HepG2 (cell line): ENCODE measurements at regions not wholly inside any gene's neighbourhood (a gene's known extent, or its start where the extent isn't known, plus 50 kb on each side); places are given as distances from the start of the nearest gene placed in this dataset.

Experiments
- ATAC-seq: fragments of 200-7000 bp; cut with Tn5 transposase; 3 replicates; pipeline ENCODE4 v1.9.1; 2020; ENCODE audit warnings: mild to moderate bottlenecking, moderate library complexity
- BruUV-seq: library from RNA; stranded (reverse); fragments of 400-500 nt; replicated peaks from 2 replicates; lab custom pipeline; 2021; lab: Mats Ljungman, UMichigan
- CTCF ChIA-PET: fragments of 300-600 bp; formaldehyde crosslinking; extraction: SDS; loops from one replicate; lab custom pipeline; 2021; ENCODE audit warnings: low total read pairs, inconsistent platforms, low intra/inter-chr PET ratio; lab: Yijun Ruan, JAX
- POLR2A ChIA-PET: fragments of 350-600 bp; sonication (Branson Sonifier 250); formaldehyde crosslinking; loops from one replicate; lab custom pipeline; 2020; ENCODE audit warnings: antibody characterized with exemption, inconsistent platforms; lab: Yijun Ruan, JAX
- DNase-seq: peaks from one replicate; pipeline ENCODE4 v3.0.0-alpha.2; 2015; ENCODE audit warnings: low spot score
- FAIRE-seq: peaks from 3 replicates; lab custom pipeline; 2011; peaks lifted over from hg19 to GRCh38; lab: Jason Lieb, UNC
- H2AFZ ChIP-seq: one replicate; pipeline ENCODE4 v1.6.1; 2011; ENCODE audit warnings: low read length, inconsistent platforms
- H3K27ac ChIP-seq: fragments of 300-600 bp; 3 replicates; pipeline ENCODE4 v1.8.0; 2011; ENCODE audit warnings: mixed run types, mild to moderate bottlenecking, mixed read lengths, low read length, inconsistent platforms; ENCODE audit not compliant: insufficient read depth; ENCODE audit errors: extremely low read length
- H3K27me3 ChIP-seq, 2 experiments: fragments of 200-600 bp in 1 of 2; 2 replicates in 1 of 2; 3 replicates in 1 of 2; pipeline versions ENCODE4 v1.6.0 to v1.8.0; 2011; ENCODE audit warnings: low read length in 2 of 2, mild to moderate bottlenecking in 2 of 2, moderate library complexity in 2 of 2, inconsistent platforms in 1 of 2; ENCODE audit not compliant: insufficient read depth in 2 of 2, control insufficient read depth in 1 of 2
- H3K36me3 ChIP-seq, 2 experiments: fragments of 200-600 bp in 1 of 2; replicated peaks in 1 of 2; 2 replicates in 1 of 2; 3 replicates in 1 of 2; pipeline versions ENCODE4 v1.5.1 to v1.8.0; 2011; ENCODE audit warnings: low read length in 2 of 2, inconsistent platforms in 1 of 2; ENCODE audit not compliant: insufficient read depth in 2 of 2, control insufficient read depth in 1 of 2
- H3K4me1 ChIP-seq: 2 replicates; pipeline ENCODE4 v1.5.1; 2012; ENCODE audit warnings: low read length, inconsistent platforms; ENCODE audit not compliant: insufficient read depth
- H3K4me2 ChIP-seq: 2 replicates; pipeline ENCODE4 v1.6.0; 2011; ENCODE audit warnings: low read depth, low read length, inconsistent platforms
- H3K4me3 ChIP-seq, 3 experiments: fragments of 200-600 bp in 1 of 3; sonication (generic), shearing (Covaris generic) in 1 of 3; replicated peaks in 1 of 3; 2 replicates each; pipeline ENCODE4 v1.5.1; 2011 to 2016; ENCODE audit warnings: low read length in 3 of 3, inconsistent platforms in 2 of 3, low read depth in 2 of 3, mild to moderate bottlenecking in 2 of 3, control low read depth in 1 of 3, mixed read lengths in 1 of 3; ENCODE audit not compliant: insufficient read depth in 1 of 3
- H3K79me2 ChIP-seq: one replicate; pipeline ENCODE4 v1.6.1; 2011; ENCODE audit warnings: low read length, inconsistent platforms; ENCODE audit not compliant: insufficient read depth
- H3K9ac ChIP-seq: 2 replicates; pipeline ENCODE4 v1.6.0; 2011; ENCODE audit warnings: mild to moderate bottlenecking, low read depth, low read length, inconsistent platforms; ENCODE audit not compliant: insufficient read depth
- H3K9me3 ChIP-seq: 2 replicates; pipeline ENCODE4 v1.5.1; 2012; ENCODE audit warnings: mild to moderate bottlenecking, low read length
- H4K20me1 ChIP-seq: 2 replicates; pipeline ENCODE4 v1.6.0; 2011; ENCODE audit warnings: inconsistent platforms, mild to moderate bottlenecking, low read length, moderate library complexity; ENCODE audit not compliant: insufficient read depth
- HOXA9 ChIP-seq: sonication (generic); formaldehyde crosslinking; IDR thresholded peaks from 2 replicates; pipeline ENCODE4 v1.8.1; 2022; ENCODE audit warnings: missing genetic modification reagents, mild to moderate bottlenecking, moderate library complexity, borderline replicate concordance
- JUND ChIP-seq: sonication (generic); formaldehyde crosslinking; IDR thresholded peaks from 2 replicates; pipeline ENCODE4 v1.8.0; 2022; ENCODE audit warnings: mild to moderate bottlenecking, missing genetic modification reagents
- MAF1 ChIP-seq: sonication (generic); formaldehyde crosslinking; IDR thresholded peaks from 2 replicates; pipeline ENCODE4 v1.5.0; 2020; ENCODE audit warnings: missing genetic modification reagents, borderline replicate concordance
- NAIF1 ChIP-seq: sonication (generic); formaldehyde crosslinking; IDR thresholded peaks from 2 replicates; pipeline ENCODE4 v1.5.0; 2020; ENCODE audit warnings: mild to moderate bottlenecking, missing genetic modification reagents, borderline replicate concordance
- RBFOX2 ChIP-seq: fragments of 200-400 bp; formaldehyde crosslinking; IDR thresholded peaks from 2 replicates; pipeline ENCODE4 v1.6.1; 2017; ENCODE audit warnings: low read depth, mild to moderate bottlenecking, low read length
- RNF2 ChIP-seq: fragments of 450-650 bp; conservative IDR thresholded peaks from 2 replicates; pipeline ENCODE4 v1.6.1; 2016; ENCODE audit warnings: low read depth
- SMYD3 ChIP-seq: sonication (generic); formaldehyde crosslinking; IDR thresholded peaks from 2 replicates; pipeline ENCODE4 v1.8.1; 2023; ENCODE audit warnings: mild to moderate bottlenecking, missing genetic modification reagents
- SOX5 ChIP-seq: IDR thresholded peaks from 2 replicates; pipeline ENCODE4 v1.6.1; 2016; ENCODE audit warnings: borderline replicate concordance
- SRF ChIP-seq: IDR thresholded peaks from 2 replicates; pipeline ENCODE4 v1.6.1; 2011; ENCODE audit warnings: mild to moderate bottlenecking, low read depth, low read length, moderate library complexity
- SRY ChIP-seq: sonication (generic); formaldehyde crosslinking; IDR thresholded peaks from 2 replicates; pipeline ENCODE4 v1.8.0; 2022; ENCODE audit warnings: mild to moderate bottlenecking, missing genetic modification reagents
- TRIM22 ChIP-seq: fragments of 450-650 bp; IDR thresholded peaks from 2 replicates; pipeline ENCODE4 v1.6.1; 2017
- ZNF121 ChIP-seq: sonication (generic); formaldehyde crosslinking; IDR thresholded peaks from 2 replicates; pipeline ENCODE4 v1.5.0; 2020; ENCODE audit warnings: mild to moderate bottlenecking, missing genetic modification reagents
- ZSCAN21 ChIP-seq: sonication (generic); formaldehyde crosslinking; IDR thresholded peaks from 2 replicates; pipeline ENCODE4 v1.8.0; 2022; ENCODE audit warnings: mild to moderate bottlenecking, missing genetic modification reagents, moderate library complexity, borderline replicate concordance
- WGBS: methylation state at CpG from one replicate; pipeline ENCODE4 v1.1.6; 2017; ENCODE audit warnings: low lambda C conversion rate; 5-methylcytosine and 5-hydroxymethylcytosine counted together
- in situ Hi-C: cut with HindIII; loops from 2 replicates; pipeline ENCODE4 v1.10.0; 2017; ENCODE audit warnings: low pct_unique_long_range_greater_than_20kb; ENCODE audit not compliant: extremely low pct_ligation_motif_present
- intact Hi-C: fragments of 100-400 bp; cut with micrococcal nuclease; formaldehyde crosslinking; loops from one replicate; pipeline ENCODE4 v1.10.0; 2022; ENCODE audit not compliant: unreplicated experiment

GRCh38 chr4:136873555-136873954, 658.7 kb downstream of the PCDH18 start (continued):
- TF ChIP-seq SRY (no peak), ZNF121 (CRISPR knock-in tag) (no peak)

- ChIA-PET POLR2A (no interaction called here), CTCF (no interaction called here)
- intact Hi-C loops = no loop called here
- in situ Hi-C loops = loop anchor here (10.0 kb wide), 1 partner anchor 1493 kb away; no protein-coding TSS in a partner anchor
- Histone ChIP-seq H3K79me2 (no peaks in the 10 kb centered on the region), H3K9me3 (no peaks in the 10 kb centered on the region), H3K4me1 (no peaks in the 10 kb centered on the region), H3K36me3 (no peaks in the 10 kb centered on the region), H2AFZ (no peak overlapping the region), H3K27me3 (no peaks in the 10 kb centered on the region; a peak in 1 of 5 replicates), H3K9ac (no peak overlapping the region), H3K4me2 (no peak overlapping the region), H4K20me1 (no peaks in the 10 kb centered on the region), H3K4me3 (no peak overlapping the region), H3K27ac (no peak overlapping the region)
- ATAC-seq (peak; percentile 51; the same call in 2 of the 3 replicates), DNase-seq (no peak), FAIRE-seq (no peak)
- BruUV-seq = no TSS peak
- no peak for TF ChIP-seq HOXA9 (CRISPR knock-in tag)
- TF ChIP-seq SMYD3 (CRISPR knock-in tag) = no peak
- TF ChIP-seq JUND (CRISPR knock-in tag) = no peak
- TF ChIP-seq RNF2 = no peak
- TF ChIP-seq SOX5 = no peak
- TF ChIP-seq RBFOX2 = no peak
- TF ChIP-seq ZSCAN21 (CRISPR knock-in tag) = no peak
- no peak for TF ChIP-seq NAIF1 (CRISPR knock-in tag)
- no peak for TF ChIP-seq TRIM22
- no peak for TF ChIP-seq SRF
- no peak for TF ChIP-seq SRY
- TF ChIP-seq MAF1 (CRISPR knock-in tag) = no peak
- WGBS = 2% methylated on average over 10 of the region's 10 CpGs
Observed at GRCh38 chr4:136867465-136867864, 664.8 kb downstream of the PCDH18 start.
